Dendritic cell treated with granulocyte-macrophage colony-stimulating factor and Interleukin-4, amounts not matched to agents 40 ng/mL and 50 ng/mL, for 4 days (primary cell): ENCODE measurements at regions not wholly inside any gene's neighbourhood (a gene's known extent, or its start where the extent isn't known, plus 50 kb on each side); places are given as distances from the start of the nearest gene placed in this dataset.
"Not testable (repeated sequence)": the region's sequence is repeated elsewhere in the genome, so short reads cannot be mapped to it uniquely, and the experiment has no call there.

Source experiments
- H3K27ac Mint-ChIP-seq: one replicate; pipeline ENCODE4 v1.8.0; 2022; ENCODE audit warnings: mild to moderate bottlenecking, mixed read lengths
- H3K27me3 Mint-ChIP-seq: one replicate; pipeline ENCODE4 v1.8.0; 2022; ENCODE audit warnings: mild to moderate bottlenecking, mixed read lengths
- H3K36me3 Mint-ChIP-seq: one replicate; pipeline ENCODE4 v1.8.0; 2022; ENCODE audit warnings: low read depth, mixed read lengths
- H3K4me1 Mint-ChIP-seq: one replicate; pipeline ENCODE4 v1.8.0; 2022; ENCODE audit warnings: low read depth, mixed read lengths
- H3K4me3 Mint-ChIP-seq: one replicate; pipeline ENCODE4 v1.8.0; 2022; ENCODE audit warnings: mild to moderate bottlenecking, moderate library complexity, mixed read lengths
- H3K9me3 Mint-ChIP-seq: one replicate; pipeline ENCODE4 v1.8.0; 2022; ENCODE audit warnings: mixed read lengths
- intact Hi-C: fragments of 100-400 bp; cut with micrococcal nuclease; formaldehyde crosslinking; loops from one replicate; pipeline ENCODE4 v1.15.0; 2022

- H3K4me3 Mint-ChIP-seq, intact Hi-C loops, H3K27ac Mint-ChIP-seq, H3K36me3 Mint-ChIP-seq, H3K4me1 Mint-ChIP-seq, H3K9me3 Mint-ChIP-seq: not testable (repeated sequence)
- H3K27me3 Mint-ChIP-seq: peaks cover 19% of the 10 kb centered on the region
Measured at GRCh38 chr4:3964572-3965278, 198.5 kb downstream of the ADRA2C start.

- intact Hi-C loops, H3K27ac Mint-ChIP-seq, H3K4me1 Mint-ChIP-seq, H3K36me3 Mint-ChIP-seq, H3K4me3 Mint-ChIP-seq, H3K9me3 Mint-ChIP-seq: not testable (repeated sequence)
- peaks cover 17% of the 10 kb centered on the region for H3K27me3 Mint-ChIP-seq
Measured at GRCh38 chr4:3967204-3967603, 201.0 kb downstream of the ADRA2C start.

DNA sequence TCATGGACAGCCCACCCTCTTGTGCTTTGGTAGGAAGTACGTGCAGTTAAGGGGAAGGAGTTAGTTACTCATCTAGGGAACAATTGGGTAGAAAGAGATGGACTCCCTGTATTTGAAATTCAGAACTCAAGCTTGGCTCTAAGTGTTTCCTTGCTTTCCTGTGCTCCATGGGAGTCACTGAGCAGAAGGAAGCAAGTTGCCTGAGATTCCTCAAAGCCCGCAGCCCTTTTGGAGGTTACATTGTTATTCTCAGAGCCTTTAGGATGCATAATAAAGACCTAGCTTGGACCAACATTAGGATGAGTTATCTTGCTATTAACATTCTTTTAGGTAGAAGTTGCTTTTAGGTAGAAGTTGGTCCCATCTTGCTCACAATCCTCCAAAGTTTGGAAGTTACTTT, 206.4 kb downstream of the ADRA2C start:
- H3K9me3 Mint-ChIP-seq, H3K36me3 Mint-ChIP-seq, H3K27ac Mint-ChIP-seq, H3K4me3 Mint-ChIP-seq, intact Hi-C loops, H3K4me1 Mint-ChIP-seq: not testable (repeated sequence)
- H3K27me3 Mint-ChIP-seq: peaks cover 27% of the 10 kb centered on the region

- H3K4me3 Mint-ChIP-seq, intact Hi-C loops, H3K4me1 Mint-ChIP-seq, H3K27ac Mint-ChIP-seq, H3K36me3 Mint-ChIP-seq, H3K9me3 Mint-ChIP-seq: not testable (repeated sequence)
- H3K27me3 Mint-ChIP-seq: peaks cover 27% of the 10 kb centered on the region
Measured at GRCh38 chr4:3973581-3974200, 207.5 kb downstream of the ADRA2C start.

DNA sequence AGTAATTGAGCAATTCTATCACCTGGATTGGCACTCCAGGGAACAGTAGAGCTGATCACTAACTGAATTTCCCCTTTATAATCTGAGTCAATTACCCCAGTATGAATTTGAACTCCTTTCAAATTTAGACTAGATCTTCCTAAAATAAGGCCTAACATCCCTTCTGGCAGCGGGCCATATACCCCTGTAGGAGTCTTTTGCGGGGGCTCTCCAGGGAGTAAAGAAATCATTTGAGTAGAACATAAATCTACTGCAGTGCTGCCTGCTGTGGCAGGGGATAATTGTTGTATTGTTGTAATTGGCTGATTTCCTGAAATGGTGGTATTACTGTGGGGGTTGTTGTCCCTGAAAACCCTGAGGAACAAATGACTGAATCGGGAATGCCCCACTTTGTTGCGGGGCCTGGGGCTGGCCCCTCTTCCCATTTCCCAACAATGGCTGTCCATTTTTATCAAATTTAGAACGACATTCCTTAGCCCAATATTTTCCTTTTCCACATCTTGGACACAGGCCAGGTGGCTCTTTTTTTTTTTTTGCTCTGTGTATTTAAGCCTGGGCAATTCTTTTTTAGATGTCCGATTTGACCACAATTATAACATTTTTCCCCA, 217.4 kb downstream of the ADRA2C start:
- intact Hi-C loops, H3K4me3 Mint-ChIP-seq, H3K9me3 Mint-ChIP-seq, H3K27ac Mint-ChIP-seq, H3K4me1 Mint-ChIP-seq, H3K36me3 Mint-ChIP-seq: not testable (repeated sequence)
- peaks cover 27% of the 10 kb centered on the region for H3K27me3 Mint-ChIP-seq

DNA sequence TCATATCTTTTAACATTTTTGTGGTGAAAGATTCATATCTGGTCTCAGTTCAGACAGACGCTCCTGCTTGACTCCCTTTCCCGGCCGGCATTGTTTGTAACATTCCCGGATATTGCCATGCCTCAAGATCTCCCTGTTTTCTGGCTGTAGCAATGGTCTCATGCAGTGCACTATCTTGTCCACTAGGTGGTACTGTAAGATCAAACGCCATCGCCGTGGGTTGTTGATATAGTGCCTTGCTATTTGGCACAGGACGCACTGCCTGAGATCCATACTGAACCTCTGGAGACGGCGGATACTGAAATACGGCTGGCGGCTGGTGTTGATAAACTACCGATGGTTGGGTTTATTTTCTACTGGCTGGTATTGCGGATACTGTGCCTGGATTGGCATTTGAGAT, 218.6 kb downstream of the ADRA2C start:
- H3K27me3 Mint-ChIP-seq: peaks cover 27% of the 10 kb centered on the region
- intact Hi-C loops: loop anchor here (5.0 kb wide), 1 partner anchor 123 kb away; no protein-coding TSS in a partner anchor
- H3K36me3 Mint-ChIP-seq, H3K27ac Mint-ChIP-seq, H3K4me3 Mint-ChIP-seq, H3K4me1 Mint-ChIP-seq, H3K9me3 Mint-ChIP-seq: not testable (repeated sequence)

GRCh38 chr4:3986412-3986811, 220.2 kb downstream of the ADRA2C start:
- H3K36me3 Mint-ChIP-seq, H3K27ac Mint-ChIP-seq, H3K9me3 Mint-ChIP-seq, H3K4me3 Mint-ChIP-seq, H3K4me1 Mint-ChIP-seq: not testable (repeated sequence)
- intact Hi-C loops: loop anchor here (5.0 kb wide), 1 partner anchor 121 kb away; no protein-coding TSS in a partner anchor
- peaks cover 29% of the 10 kb centered on the region for H3K27me3 Mint-ChIP-seq

GRCh38 chr4:3997386-3997785, 229.3 kb downstream of the OTOP1 start:
- H3K27ac Mint-ChIP-seq, H3K4me3 Mint-ChIP-seq, H3K4me1 Mint-ChIP-seq, H3K9me3 Mint-ChIP-seq, intact Hi-C loops, H3K36me3 Mint-ChIP-seq, H3K27me3 Mint-ChIP-seq: not testable (repeated sequence)

DNA sequence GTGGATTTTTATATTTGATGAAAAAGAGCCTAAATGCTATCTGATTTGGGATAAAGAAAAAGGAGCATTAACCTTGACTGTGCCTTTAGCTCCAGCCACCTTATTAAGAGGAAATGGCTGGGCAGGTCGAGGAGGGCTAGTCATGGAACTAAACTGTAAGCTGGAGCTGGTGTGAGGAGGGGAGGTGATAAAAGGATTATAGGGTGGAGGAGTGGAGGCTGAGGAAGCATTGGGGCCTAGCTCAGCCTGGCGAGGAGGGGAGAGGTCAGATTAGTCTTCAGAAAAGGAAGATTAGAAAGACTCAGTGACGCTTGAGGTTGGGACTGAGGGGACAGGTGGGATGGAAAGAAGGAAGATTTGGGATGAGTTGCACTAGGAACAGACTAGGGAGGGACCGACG, 222.7 kb downstream of the OTOP1 start:
- H3K36me3 Mint-ChIP-seq, H3K4me3 Mint-ChIP-seq, intact Hi-C loops, H3K9me3 Mint-ChIP-seq, H3K4me1 Mint-ChIP-seq, H3K27ac Mint-ChIP-seq: not testable (repeated sequence)
- H3K27me3 Mint-ChIP-seq: peaks cover 19% of the 10 kb centered on the region

DNA sequence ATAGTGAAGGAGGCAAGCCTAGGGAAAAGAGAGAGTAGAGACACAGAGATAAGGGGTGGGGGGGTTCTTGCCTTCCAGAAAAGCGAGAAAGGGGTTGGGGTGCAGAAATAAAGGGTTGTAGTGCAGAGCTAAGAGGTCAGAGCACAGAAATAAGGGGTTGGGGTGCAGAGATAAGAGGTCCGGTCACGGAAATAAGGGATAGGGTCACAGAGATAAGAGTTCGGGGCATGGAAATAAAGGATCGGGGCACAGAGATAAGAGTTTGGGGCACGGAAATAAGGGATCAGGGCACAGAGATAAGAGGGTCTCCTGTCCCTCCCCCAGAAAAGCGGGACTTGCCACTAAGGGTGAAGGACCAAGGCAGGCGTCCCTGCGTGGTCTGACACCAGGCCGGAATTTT, 222.0 kb downstream of the OTOP1 start:
- intact Hi-C loops, H3K4me3 Mint-ChIP-seq, H3K27ac Mint-ChIP-seq, H3K4me1 Mint-ChIP-seq, H3K36me3 Mint-ChIP-seq, H3K9me3 Mint-ChIP-seq: not testable (repeated sequence)
- peaks cover 18% of the 10 kb centered on the region for H3K27me3 Mint-ChIP-seq

DNA sequence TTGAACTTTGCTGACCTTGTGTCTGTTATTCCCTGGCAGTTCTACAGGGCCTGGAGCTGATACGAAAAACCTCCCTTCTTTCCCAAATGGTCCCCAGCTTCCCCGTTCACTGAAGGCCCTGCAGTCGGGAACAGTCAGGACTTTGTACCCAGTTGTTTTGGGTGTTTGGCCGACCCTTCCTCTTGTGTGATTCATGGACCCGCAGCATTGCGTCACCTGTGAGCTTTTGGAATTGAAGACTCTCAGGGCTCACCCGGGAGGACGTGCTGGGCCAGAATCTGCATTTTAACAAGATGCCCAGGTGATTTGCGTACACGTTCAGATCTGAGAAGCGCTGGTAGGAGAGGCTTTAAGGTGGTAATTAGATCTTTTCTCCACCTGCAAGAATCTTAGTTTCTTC, 220.4 kb downstream of the OTOP1 start:
- H3K27ac Mint-ChIP-seq, H3K9me3 Mint-ChIP-seq, H3K36me3 Mint-ChIP-seq, H3K4me1 Mint-ChIP-seq, intact Hi-C loops, H3K4me3 Mint-ChIP-seq: not testable (repeated sequence)
- H3K27me3 Mint-ChIP-seq: peaks cover 14% of the 10 kb centered on the region

DNA sequence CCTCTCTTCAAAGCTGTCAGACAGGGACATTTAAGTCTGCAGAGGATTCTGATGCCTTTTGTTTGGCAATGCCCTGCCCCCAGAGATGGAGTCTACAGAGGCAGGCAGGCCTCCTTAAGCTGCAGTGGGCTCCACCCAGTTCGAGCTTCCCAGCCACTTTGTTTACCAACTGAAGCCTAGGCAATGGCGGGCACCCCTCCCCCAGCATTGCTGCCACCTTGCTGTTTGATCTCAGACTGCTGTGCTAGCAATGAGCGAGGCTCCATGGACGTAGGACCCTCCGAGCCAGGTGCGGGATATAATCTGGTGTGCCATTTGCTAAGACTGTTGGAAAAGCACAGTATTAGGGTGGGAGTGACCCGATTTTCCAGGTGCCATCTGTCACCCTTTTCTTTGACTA, 207.7 kb downstream of the OTOP1 start:
- H3K4me1 Mint-ChIP-seq, H3K27me3 Mint-ChIP-seq, H3K9me3 Mint-ChIP-seq, intact Hi-C loops, H3K4me3 Mint-ChIP-seq, H3K27ac Mint-ChIP-seq, H3K36me3 Mint-ChIP-seq: not testable (repeated sequence)

- H3K4me3 Mint-ChIP-seq, H3K27ac Mint-ChIP-seq, H3K36me3 Mint-ChIP-seq, intact Hi-C loops, H3K9me3 Mint-ChIP-seq, H3K4me1 Mint-ChIP-seq, H3K27me3 Mint-ChIP-seq: not testable (repeated sequence)
Measured at GRCh38 chr4:4021161-4021560, 205.6 kb downstream of the OTOP1 start.

DNA sequence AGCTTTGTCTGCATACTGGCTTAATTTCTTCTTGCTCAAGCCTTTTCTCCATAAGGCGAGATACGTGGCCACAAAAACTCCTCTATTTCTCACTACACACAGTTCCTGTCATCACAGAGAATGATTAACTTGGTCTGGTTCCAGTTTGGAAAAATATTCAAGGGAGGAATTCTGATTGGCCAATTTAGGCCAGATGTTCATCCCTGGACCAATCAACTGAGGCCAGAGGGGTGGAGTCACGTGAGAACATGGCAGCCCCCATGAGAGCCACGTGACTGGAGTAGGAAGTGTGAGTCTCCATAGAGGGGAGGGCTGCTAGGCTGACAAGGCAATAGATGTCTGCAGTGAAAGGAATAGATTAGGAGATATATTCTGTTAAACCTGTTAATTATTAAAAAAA, 200.0 kb downstream of the OTOP1 start:
- H3K36me3 Mint-ChIP-seq, H3K9me3 Mint-ChIP-seq, H3K27me3 Mint-ChIP-seq, H3K4me1 Mint-ChIP-seq, H3K27ac Mint-ChIP-seq, H3K4me3 Mint-ChIP-seq, intact Hi-C loops: not testable (repeated sequence)

DNA sequence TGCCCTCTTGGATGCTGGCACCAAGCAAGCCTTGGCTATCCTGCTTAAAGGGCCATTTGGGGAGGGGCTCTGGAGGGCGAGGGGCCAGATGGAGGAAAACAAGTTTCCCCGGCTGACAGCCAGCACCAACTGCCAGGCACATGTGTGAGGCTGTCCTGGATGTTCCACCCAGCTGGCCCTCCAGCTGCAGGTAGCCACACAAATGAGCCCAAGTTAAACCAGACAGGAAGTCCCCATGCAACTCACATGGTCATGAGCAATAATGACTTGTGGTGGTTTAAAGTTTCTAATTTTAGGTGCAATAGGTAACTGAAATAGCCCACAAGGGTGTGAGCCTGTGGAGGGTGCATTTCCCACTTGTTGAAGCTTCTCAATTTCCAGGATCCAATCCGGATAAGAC, 198.0 kb downstream of the OTOP1 start:
- H3K4me1 Mint-ChIP-seq, H3K36me3 Mint-ChIP-seq, H3K27me3 Mint-ChIP-seq, intact Hi-C loops, H3K9me3 Mint-ChIP-seq, H3K27ac Mint-ChIP-seq, H3K4me3 Mint-ChIP-seq: not testable (repeated sequence)
